SK-N-SH (cell line): ENCODE measurements at regions not wholly inside any gene's neighbourhood (a gene's known extent, or its start where the extent isn't known, plus 50 kb on each side); places are given as distances from the start of the nearest gene placed in this dataset.

ENCODE experiments used
- CTCF ChIA-PET: fragments of 300-600, 350-600 bp; formaldehyde crosslinking; extraction: SDS; loops from one replicate; lab custom pipeline; 2021; lab: Yijun Ruan, JAX
- POLR2A ChIA-PET: fragments of 350-600 bp; sonication (Branson Sonifier 250); formaldehyde crosslinking; extraction: SDS; loops from one replicate; lab custom pipeline; 2020; ENCODE audit warnings: antibody characterized with exemption, inconsistent platforms; lab: Yijun Ruan, JAX
- DNase-seq: peaks from one replicate; pipeline ENCODE4 v3.0.0; 2012
- H2AFZ ChIP-seq: fragments of 200-600 bp; sonication (generic); 2 replicates; pipeline ENCODE4 v1.8.1; 2016; ENCODE audit warnings: antibody characterized with exemption, mild to moderate bottlenecking, low read depth
- H3F3A ChIP-seq: fragments of 200-600 bp; sonication (generic); replicated peaks from 2 replicates; pipeline ENCODE3; 2016; ENCODE audit warnings: antibody characterized with exemption, mild to moderate bottlenecking; ENCODE audit not compliant: insufficient read depth
- H3K27ac ChIP-seq, 2 experiments: fragments of 200-500 bp in 1 of 2; fragments of 200-600 bp in 1 of 2; sonication (Bioruptor generic) in 1 of 2; sonication (generic), shearing (Covaris generic) in 1 of 2; 2 replicates each; pipeline versions ENCODE4 v1.5.1 to v1.6.1; 2014 to 2016; ENCODE audit warnings: low read depth in 2 of 2, inconsistent platforms in 1 of 2, low read length in 1 of 2, mild to moderate bottlenecking in 1 of 2, mixed read lengths in 1 of 2
- H3K27me3 ChIP-seq: fragments of 200-600 bp; sonication (generic), shearing (Covaris generic); 2 replicates; pipeline ENCODE4 v1.6.1; 2016; ENCODE audit warnings: mixed run types; ENCODE audit not compliant: insufficient read depth
- H3K36me3 ChIP-seq, 2 experiments: fragments of 200-500 bp in 1 of 2; fragments of 200-600 bp in 1 of 2; sonication (Bioruptor generic) in 1 of 2; sonication (generic) in 1 of 2; replicated peaks in 1 of 2; 2 replicates each; pipeline versions ENCODE3 to v1.5.1; 2014 to 2016; ENCODE audit warnings: low read length in 1 of 2, mild to moderate bottlenecking in 1 of 2; ENCODE audit not compliant: insufficient read depth in 2 of 2, control insufficient read depth in 1 of 2
- H3K4me1 ChIP-seq, 2 experiments: fragments of 200-500 bp in 1 of 2; fragments of 200-600 bp in 1 of 2; sonication (Bioruptor generic) in 1 of 2; sonication (generic), shearing (Covaris generic) in 1 of 2; 2 replicates each; pipeline versions ENCODE4 v1.5.1 to v1.6.1; 2014 to 2016; ENCODE audit warnings: low read depth in 1 of 2, low read length in 1 of 2, mixed run types in 1 of 2; ENCODE audit not compliant: insufficient read depth in 2 of 2, control insufficient read depth in 1 of 2
- H3K4me2 ChIP-seq: fragments of 200-600 bp; sonication (generic), shearing (Covaris generic); 2 replicates; pipeline ENCODE4 v1.6.1; 2017; ENCODE audit warnings: mixed run types
- H3K4me3 ChIP-seq, 2 experiments: fragments of 200-500 bp in 1 of 2; fragments of 200-600 bp in 1 of 2; sonication (Bioruptor generic) in 1 of 2; sonication (generic), shearing (Covaris generic) in 1 of 2; 2 replicates each; pipeline versions ENCODE4 v1.5.1 to v1.8.1; 2014 to 2016; ENCODE audit warnings: low read depth in 2 of 2, inconsistent platforms in 1 of 2, low read length in 1 of 2, mild to moderate bottlenecking in 1 of 2, mixed read lengths in 1 of 2, moderate library complexity in 1 of 2
- H3K79me2 ChIP-seq: fragments of 200-600 bp; sonication (generic); 2 replicates; pipeline ENCODE4 v1.8.1; 2017; ENCODE audit warnings: mild to moderate bottlenecking; ENCODE audit not compliant: insufficient read depth
- H3K9ac ChIP-seq: fragments of 200-600 bp; sonication (generic); 2 replicates; pipeline ENCODE4 v1.6.1; 2017; ENCODE audit warnings: mixed run types
- H3K9me2 ChIP-seq: fragments of 200-600 bp; sonication (generic); 2 replicates; pipeline ENCODE4 v1.6.1; 2017; ENCODE audit warnings: mixed run types
- H3K9me3 ChIP-seq: fragments of 200-600 bp; sonication (generic); 2 replicates; pipeline ENCODE4 v1.6.1; 2017; ENCODE audit warnings: mixed run types, mild to moderate bottlenecking, moderate library complexity
- H4K20me1 ChIP-seq: fragments of 200-600 bp; sonication (generic); 2 replicates; pipeline ENCODE4 v1.6.1; 2017; ENCODE audit warnings: mild to moderate bottlenecking, mixed run types; ENCODE audit not compliant: insufficient read depth
- EP300 ChIP-seq, 2 experiments: IDR thresholded peaks; 2 replicates each; pipeline versions ENCODE4 v1.4.0 to v1.6.1; 2012; ENCODE audit warnings: borderline replicate concordance in 1 of 2, low read depth in 1 of 2, low read length in 1 of 2
- GABPA ChIP-seq: IDR thresholded peaks from 2 replicates; pipeline ENCODE4 v1.4.0; 2012; ENCODE audit warnings: low read depth, mild to moderate bottlenecking
- NRF1 ChIP-seq: IDR thresholded peaks from 2 replicates; pipeline ENCODE4 v1.6.1; 2012; ENCODE audit warnings: low read depth, mild to moderate bottlenecking, low read length
- RAD21 ChIP-seq: IDR thresholded peaks from 2 replicates; pipeline ENCODE4 v1.6.1; 2012; ENCODE audit warnings: mild to moderate bottlenecking, low read length
- RXRA ChIP-seq: IDR thresholded peaks from 2 replicates; pipeline ENCODE4 v1.4.0; 2012; ENCODE audit warnings: low read depth, mild to moderate bottlenecking, borderline replicate concordance
- SIN3A ChIP-seq: IDR thresholded peaks from 2 replicates; pipeline ENCODE4 v1.6.1; 2012; ENCODE audit warnings: low read depth, mild to moderate bottlenecking, low read length, moderate library complexity, borderline replicate concordance
- SMC3 ChIP-seq: IDR thresholded peaks from 2 replicates; pipeline ENCODE4 v1.6.1; 2012; ENCODE audit warnings: low read depth, low read length, improper control_type of control experiment
- TAF1 ChIP-seq: IDR thresholded peaks from 2 replicates; pipeline ENCODE4 v1.6.1; 2012; ENCODE audit warnings: low read depth, mild to moderate bottlenecking, low read length, moderate library complexity, borderline replicate concordance
- USF1 ChIP-seq: IDR thresholded peaks from 2 replicates; pipeline ENCODE4 v1.4.0; 2012; ENCODE audit warnings: low read depth, borderline replicate concordance
- USF2 ChIP-seq: fragments of 150-350 bp; IDR thresholded peaks from 2 replicates; pipeline ENCODE4 v1.6.1; 2017; ENCODE audit warnings: antibody characterized with exemption, low read length, low read depth, borderline replicate concordance
- WGBS: methylation state at CpG from one replicate; pipeline ENCODE4 v1.1.6; 2017; ENCODE audit warnings: low lambda C conversion rate; 5-methylcytosine and 5-hydroxymethylcytosine counted together
- TF ChIP-seq, protein P1 (sequence below): IDR thresholded peaks from 2 replicates; pipeline ENCODE4 v1.4.0; 2012; ENCODE audit warnings: low read depth, borderline replicate concordance
- TF ChIP-seq, protein P2 (sequence below): IDR thresholded peaks from 2 replicates; pipeline ENCODE4; 2012

- TF ChIP-seq SMC3 (no peak), USF2 (no peak), RXRA (no peak), GABPA (no peak), SIN3A (no peak), USF1 (no peak), RAD21 (no peak), EP300 (IDR thresholded peaks at IDR 0.05; ENCODE audit: borderline replicate concordance in 1 of 2, low read depth in 1 of 2, low read length in 1 of 2) (no peak), TAF1 (no peak)
- H3K9me3 ChIP-seq = no peaks in the 10 kb centered on the region
- H3K36me3 ChIP-seq = no peaks in the 10 kb centered on the region
- H3K79me2 ChIP-seq = no peaks in the 10 kb centered on the region
- H3K27me3 ChIP-seq = no peaks in the 10 kb centered on the region
- no peak for DNase-seq
- H4K20me1 ChIP-seq = no peaks in the 10 kb centered on the region
- H2AFZ ChIP-seq = no peak overlapping the region
- no peaks in the 10 kb centered on the region for H3F3A ChIP-seq
- 37% methylated on average over 2 of the region's 2 CpGs for WGBS
- no peak overlapping the region for H3K4me2 ChIP-seq
- no peak overlapping the region for H3K9ac ChIP-seq
- CTCF ChIA-PET = no interaction called here
- no peaks in the 10 kb centered on the region for H3K4me1 ChIP-seq
- H3K4me3 ChIP-seq = no peak overlapping the region
- POLR2A ChIA-PET = no interaction called here
- H3K27ac ChIP-seq = no peak overlapping the region
- no peaks in the 10 kb centered on the region for H3K9me2 ChIP-seq
Observed at GRCh38 chr7:46610746-46611145, 689.7 kb upstream of the IGFBP3 start.

DNA sequence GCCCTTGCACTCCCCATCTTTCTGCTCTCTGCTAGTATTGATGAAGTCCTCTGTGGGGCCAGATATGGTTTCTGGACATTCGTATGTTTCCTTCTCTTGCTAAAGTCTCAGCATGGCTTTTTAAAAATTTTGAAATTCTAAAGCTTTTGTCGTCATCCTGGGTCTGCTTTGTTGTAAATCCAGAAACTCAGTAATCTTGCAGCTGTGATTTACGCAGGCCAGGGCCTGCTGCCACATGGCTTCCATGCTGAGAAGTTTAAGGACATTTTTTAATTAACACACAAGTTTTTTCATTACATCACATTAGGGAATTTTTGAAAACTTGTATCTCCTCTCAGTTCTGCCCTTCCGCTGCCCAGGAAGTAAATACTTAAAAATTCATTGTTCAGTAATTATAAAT is 686.1 kb upstream of the IGFBP3 start:
- TF ChIP-seq USF1 (no peak), SIN3A (no peak), NRF1 (no peak), SMC3 (no peak)
- TF ChIP-seq, protein P1, sequence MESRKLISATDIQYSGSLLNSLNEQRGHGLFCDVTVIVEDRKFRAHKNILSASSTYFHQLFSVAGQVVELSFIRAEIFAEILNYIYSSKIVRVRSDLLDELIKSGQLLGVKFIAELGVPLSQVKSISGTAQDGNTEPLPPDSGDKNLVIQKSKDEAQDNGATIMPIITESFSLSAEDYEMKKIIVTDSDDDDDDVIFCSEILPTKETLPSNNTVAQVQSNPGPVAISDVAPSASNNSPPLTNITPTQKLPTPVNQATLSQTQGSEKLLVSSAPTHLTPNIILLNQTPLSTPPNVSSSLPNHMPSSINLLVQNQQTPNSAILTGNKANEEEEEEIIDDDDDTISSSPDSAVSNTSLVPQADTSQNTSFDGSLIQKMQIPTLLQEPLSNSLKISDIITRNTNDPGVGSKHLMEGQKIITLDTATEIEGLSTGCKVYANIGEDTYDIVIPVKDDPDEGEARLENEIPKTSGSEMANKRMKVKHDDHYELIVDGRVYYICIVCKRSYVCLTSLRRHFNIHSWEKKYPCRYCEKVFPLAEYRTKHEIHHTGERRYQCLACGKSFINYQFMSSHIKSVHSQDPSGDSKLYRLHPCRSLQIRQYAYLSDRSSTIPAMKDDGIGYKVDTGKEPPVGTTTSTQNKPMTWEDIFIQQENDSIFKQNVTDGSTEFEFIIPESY = no peak
- TF ChIP-seq, protein P2, sequence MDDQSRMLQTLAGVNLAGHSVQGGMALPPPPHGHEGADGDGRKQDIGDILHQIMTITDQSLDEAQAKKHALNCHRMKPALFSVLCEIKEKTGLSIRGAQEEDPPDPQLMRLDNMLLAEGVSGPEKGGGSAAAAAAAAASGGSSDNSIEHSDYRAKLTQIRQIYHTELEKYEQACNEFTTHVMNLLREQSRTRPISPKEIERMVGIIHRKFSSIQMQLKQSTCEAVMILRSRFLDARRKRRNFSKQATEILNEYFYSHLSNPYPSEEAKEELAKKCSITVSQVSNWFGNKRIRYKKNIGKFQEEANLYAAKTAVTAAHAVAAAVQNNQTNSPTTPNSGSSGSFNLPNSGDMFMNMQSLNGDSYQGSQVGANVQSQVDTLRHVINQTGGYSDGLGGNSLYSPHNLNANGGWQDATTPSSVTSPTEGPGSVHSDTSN = no peak
- DNase-seq = no peak
- Histone ChIP-seq H3K9me2 (no peaks in the 10 kb centered on the region), H3K4me2 (no peak overlapping the region), H3K4me1 (peaks cover 6 to 9% of the 10 kb centered on the region in 2 experiments; a peak in 2 of 4 replicates), H3K36me3 (no peaks in the 10 kb centered on the region), H3K9me3 (no peaks in the 10 kb centered on the region), H3F3A (no peaks in the 10 kb centered on the region), H3K4me3 (no peak overlapping the region), H4K20me1 (no peaks in the 10 kb centered on the region), H3K27ac (no peak overlapping the region), H3K9ac (no peak overlapping the region), H2AFZ (no peak overlapping the region), H3K27me3 (no peaks in the 10 kb centered on the region), H3K79me2 (no peaks in the 10 kb centered on the region)
- POLR2A ChIA-PET = no interaction called here
- CTCF ChIA-PET = no interaction called here
- 71% methylated on average over 4 of the region's 4 CpGs for WGBS
